Endothelial cell of umbilical vein (primary cell): ENCODE measurements at regions not wholly inside any gene's neighbourhood (a gene's known extent, or its start where the extent isn't known, plus 50 kb on each side); places are given as distances from the start of the nearest gene placed in this dataset.

ENCODE experiments used
- BruUV-seq: library from RNA; stranded (reverse); fragments of 400-500 nt; replicated peaks from 2 replicates; lab custom pipeline; 2021; lab: Mats Ljungman, UMichigan
- CTCF ChIA-PET: fragments of 300-600, 350-600 bp; sonication (Branson Sonifier 250); formaldehyde crosslinking; loops from one replicate; lab custom pipeline; 2021; ENCODE audit warnings: antibody characterized with exemption, inconsistent platforms; lab: Charles Lee
- POLR2A ChIA-PET: fragments of 300-600, 350-600 bp; sonication (Branson Sonifier 250); formaldehyde crosslinking; loops from one replicate; lab custom pipeline; 2021; ENCODE audit warnings: antibody characterized with exemption, inconsistent platforms; lab: Charles Lee
- DNase-seq: peaks from one replicate; pipeline ENCODE4 v3.0.0-alpha.2; 2011; ENCODE audit warnings: low read depth, low spot score
- FAIRE-seq: peaks from 2 replicates; lab custom pipeline; 2011; peaks lifted over from hg19 to GRCh38; lab: Jason Lieb, UNC
- H2AFZ ChIP-seq: 2 replicates; pipeline ENCODE4 v1.6.0; 2012; ENCODE audit warnings: low read depth, low read length, control low read depth, inconsistent platforms
- H3K27ac ChIP-seq: 2 replicates; pipeline ENCODE4 v1.5.1; 2011; ENCODE audit warnings: low read depth, mild to moderate bottlenecking, control low read depth, low read length, moderate library complexity; ENCODE audit not compliant: insufficient read depth
- H3K27me3 ChIP-seq, 2 experiments: 2 replicates each; pipeline versions ENCODE4 v1.6.0 to v1.6.1; 2011; ENCODE audit warnings: low read length in 2 of 2, mixed read lengths in 1 of 2; ENCODE audit not compliant: control insufficient read depth in 2 of 2, insufficient read depth in 2 of 2
- H3K36me3 ChIP-seq, 2 experiments: 2 replicates in 1 of 2; 3 replicates in 1 of 2; pipeline ENCODE4 v1.5.1; 2011; ENCODE audit warnings: low read length in 2 of 2, mild to moderate bottlenecking in 1 of 2, moderate library complexity in 1 of 2; ENCODE audit not compliant: control insufficient read depth in 2 of 2, insufficient read depth in 2 of 2; ENCODE audit errors: extremely low read depth in 1 of 2
- H3K4me1 ChIP-seq: 3 replicates; pipeline ENCODE4 v1.5.1; 2011; ENCODE audit warnings: mild to moderate bottlenecking, low read length; ENCODE audit not compliant: control insufficient read depth, insufficient read depth; ENCODE audit errors: extremely low read depth
- H3K4me2 ChIP-seq: 2 replicates; pipeline ENCODE4 v1.6.1; 2011; ENCODE audit warnings: low read length, control low read depth, mixed read lengths; ENCODE audit not compliant: insufficient read depth
- H3K4me3 ChIP-seq, 3 experiments: fragments of 200-600 bp in 1 of 3; sonication (generic), shearing (Covaris generic) in 1 of 3; replicated peaks in 1 of 3; 2 replicates each; pipeline ENCODE4 v1.5.1; 2011 to 2016; ENCODE audit warnings: control low read depth in 3 of 3, low read length in 3 of 3, mild to moderate bottlenecking in 2 of 3, inconsistent platforms in 1 of 3, low read depth in 1 of 3, moderate library complexity in 1 of 3; ENCODE audit not compliant: insufficient read depth in 1 of 3
- H3K79me2 ChIP-seq: 2 replicates; pipeline ENCODE4 v1.6.0; 2012; ENCODE audit warnings: low read length, inconsistent platforms; ENCODE audit not compliant: control insufficient read depth, insufficient read depth
- H3K9ac ChIP-seq: replicated peaks from 2 replicates; pipeline ENCODE3; 2011; ENCODE audit warnings: low read length, control low read depth; ENCODE audit not compliant: insufficient read depth; ENCODE audit errors: extremely low read depth
- H3K9me1 ChIP-seq: replicated peaks from 3 replicates; pipeline ENCODE4 v1.6.0; 2011; ENCODE audit warnings: mild to moderate bottlenecking, low read length; ENCODE audit not compliant: control insufficient read depth, insufficient read depth; ENCODE audit errors: extremely low read depth
- H3K9me3 ChIP-seq: replicated peaks from 2 replicates; pipeline ENCODE4 v1.5.1; 2012; ENCODE audit warnings: low read length, inconsistent platforms; ENCODE audit not compliant: control insufficient read depth, insufficient read depth
- H4K20me1 ChIP-seq: replicated peaks from 2 replicates; pipeline ENCODE3; 2011; ENCODE audit warnings: mild to moderate bottlenecking, low read length; ENCODE audit not compliant: control insufficient read depth, insufficient read depth; ENCODE audit errors: extremely low read depth
- CTCF ChIP-seq, 2 donors: IDR thresholded peaks; 1 replicate in 1 of 2; 2 replicates in 1 of 2; pipeline ENCODE4 v1.5.1; 2011; ENCODE audit warnings: low read length in 2 of 2, mild to moderate bottlenecking in 2 of 2, moderate library complexity in 2 of 2, control low read depth in 1 of 2, inconsistent platforms in 1 of 2, low read depth in 1 of 2; ENCODE audit not compliant: insufficient read depth in 1 of 2; ENCODE audit errors: extremely low read depth in 1 of 2
- EZH2 ChIP-seq: IDR thresholded peaks from 2 replicates; pipeline ENCODE4 v1.6.1; 2012; ENCODE audit warnings: borderline replicate concordance, low read depth, mild to moderate bottlenecking, moderate library complexity, low read length, inconsistent platforms; ENCODE audit not compliant: severe bottlenecking
- FOS ChIP-seq: IDR thresholded peaks from 2 replicates; pipeline ENCODE4 v1.6.1; 2011; ENCODE audit warnings: mild to moderate bottlenecking, low read length, moderate library complexity, borderline replicate concordance; ENCODE audit not compliant: insufficient read depth
- GATA2 ChIP-seq: IDR thresholded peaks from 2 replicates; pipeline ENCODE4 v1.7.0; 2011; ENCODE audit warnings: low read depth, mild to moderate bottlenecking, moderate library complexity, mixed read lengths, low read length; ENCODE audit not compliant: insufficient read length, insufficient read depth
- JUN ChIP-seq: IDR thresholded peaks from 2 replicates; pipeline ENCODE4 v1.6.1; 2011; ENCODE audit warnings: borderline replicate concordance, low read depth; ENCODE audit not compliant: insufficient read length, insufficient read depth
- MYC ChIP-seq: IDR thresholded peaks from one replicate; pipeline ENCODE4 v1.6.1; 2011; ENCODE audit warnings: mild to moderate bottlenecking, low read depth, low read length
- POLR2A ChIP-seq: IDR thresholded peaks from 2 replicates; pipeline ENCODE4 v1.6.1; 2012; ENCODE audit warnings: low read depth, mild to moderate bottlenecking, control low read depth, low read length
- POLR2AphosphoS5 ChIP-seq: IDR thresholded peaks from 2 replicates; pipeline ENCODE4 v1.6.1; 2012; ENCODE audit warnings: low read depth, mild to moderate bottlenecking, control low read depth, low read length, moderate library complexity; ENCODE audit not compliant: insufficient read depth
- dilution Hi-C: fragments of 300-500 bp; cut with MboI; formaldehyde crosslinking; loops from one replicate; pipeline ENCODE4 v1.15.0; 2019; ENCODE audit warnings: low sequenced_read_pairs; ENCODE audit not compliant: extremely low pct_ligation_motif_present
- intact Hi-C: fragments of 100-400 bp; cut with micrococcal nuclease; formaldehyde crosslinking; loops from one replicate; pipeline ENCODE4 v1.10.0; 2022
- TF ChIP-seq, protein P1 (sequence below): IDR thresholded peaks from 2 replicates; pipeline ENCODE4 v1.6.1; 2011; ENCODE audit not compliant: insufficient read depth, insufficient read length

DNA sequence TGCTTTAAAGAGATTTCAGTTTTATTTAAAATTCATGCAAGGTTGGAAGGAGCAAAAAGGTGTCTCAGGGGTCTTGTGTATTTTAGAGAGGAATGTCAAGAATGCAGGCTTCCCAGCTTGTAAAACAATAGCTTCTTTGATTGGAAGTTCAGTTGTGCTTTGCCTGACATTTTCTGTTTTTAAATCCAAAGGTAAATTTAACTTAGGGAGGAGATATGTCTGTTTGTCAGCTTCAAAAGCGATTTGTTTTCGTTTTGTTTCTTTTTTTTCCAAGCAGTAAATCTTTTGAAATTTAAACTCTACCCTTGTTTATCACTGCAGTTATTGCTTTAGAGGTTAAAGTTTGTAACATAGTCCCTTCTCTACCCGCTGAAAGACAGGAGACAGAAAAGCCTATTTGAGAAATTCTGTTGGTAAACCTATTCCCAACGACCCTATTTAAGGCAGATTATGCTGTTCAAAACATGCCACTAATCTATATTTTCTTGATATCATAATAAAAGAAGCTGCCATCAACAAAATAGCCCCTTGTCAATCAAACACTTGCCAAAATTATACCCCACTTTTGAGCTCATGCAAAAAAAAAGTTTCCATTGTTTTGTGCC lies 639.6 kb downstream of the IRS1 start:
- dilution Hi-C loops (no loop called here), intact Hi-C loops (no loop called here)
- DNase-seq: no peak
- Histone ChIP-seq H4K20me1 (no peaks in the 10 kb centered on the region), H3K79me2 (no peaks in the 10 kb centered on the region), H2AFZ (no peak overlapping the region), H3K9ac (no peak overlapping the region), H3K9me1 (no peaks in the 10 kb centered on the region), H3K27ac (no peak overlapping the region), H3K4me3 (no peak overlapping the region), H3K4me2 (no peak overlapping the region), H3K27me3 (no peaks in the 10 kb centered on the region), H3K9me3 (no peaks in the 10 kb centered on the region), H3K36me3 (no peaks in the 10 kb centered on the region), H3K4me1 (no peaks in the 10 kb centered on the region)
- ChIA-PET POLR2A (no interaction called here), CTCF (no interaction called here)
- FAIRE-seq: no peak
- no peak for TF ChIP-seq POLR2AphosphoS5
- no peak for TF ChIP-seq JUN
- TF ChIP-seq MYC: no peak
- no peak for TF ChIP-seq FOS
- no peak for TF ChIP-seq GATA2
- no peak for TF ChIP-seq CTCF (IDR thresholded peaks at IDR 0.05; ENCODE audit: extremely low read depth in 1 of 2, insufficient read depth in 1 of 2, low read depth in 1 of 2, low read length in 2 of 2)
- no peak for TF ChIP-seq POLR2A
- no peak for TF ChIP-seq EZH2
- TF ChIP-seq, protein P1, sequence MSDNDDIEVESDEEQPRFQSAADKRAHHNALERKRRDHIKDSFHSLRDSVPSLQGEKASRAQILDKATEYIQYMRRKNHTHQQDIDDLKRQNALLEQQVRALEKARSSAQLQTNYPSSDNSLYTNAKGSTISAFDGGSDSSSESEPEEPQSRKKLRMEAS: no peak
- no TSS peak for BruUV-seq
